ENCODE measurements at regions not wholly inside any gene's neighbourhood (a gene's known extent, or its start where the extent isn't known, plus 50 kb on each side); places are given as distances from the start of the nearest gene placed in this dataset.

GRCh38 chr6:4396044-4396443 lies 260.7 kb upstream of the ECI2 start:
- peak; percentile 19 for TF ChIP-seq CTCF (IDR thresholded peaks at IDR 0.05; ENCODE audit: insufficient read depth, low read depth, low read length, missing control alignments)
- no peak overlapping the region for H3K4me3 ChIP-seq (ENCODE audit: low read length)
- no peak for DNase-seq (ENCODE audit: low read depth)

- TF ChIP-seq CTCF (IDR thresholded peaks at IDR 0.05; ENCODE audit: insufficient read depth, low read depth, low read length, missing control alignments), result no peak
- H3K4me3 ChIP-seq (ENCODE audit: low read length), result no peak overlapping the region
- no peak for DNase-seq (ENCODE audit: low read depth)
Observed at GRCh38 chr6:4395386-4395785, 260.0 kb upstream of the ECI2 start.

GRCh38 chr6:4394786-4395185 lies 259.4 kb upstream of the ECI2 start:
- no peak overlapping the region for H3K4me3 ChIP-seq (ENCODE audit: low read length)
- DNase-seq (ENCODE audit: low read depth), result peak; percentile 39
- no peak for TF ChIP-seq CTCF (IDR thresholded peaks at IDR 0.05; ENCODE audit: insufficient read depth, low read depth, low read length, missing control alignments)

DNA sequence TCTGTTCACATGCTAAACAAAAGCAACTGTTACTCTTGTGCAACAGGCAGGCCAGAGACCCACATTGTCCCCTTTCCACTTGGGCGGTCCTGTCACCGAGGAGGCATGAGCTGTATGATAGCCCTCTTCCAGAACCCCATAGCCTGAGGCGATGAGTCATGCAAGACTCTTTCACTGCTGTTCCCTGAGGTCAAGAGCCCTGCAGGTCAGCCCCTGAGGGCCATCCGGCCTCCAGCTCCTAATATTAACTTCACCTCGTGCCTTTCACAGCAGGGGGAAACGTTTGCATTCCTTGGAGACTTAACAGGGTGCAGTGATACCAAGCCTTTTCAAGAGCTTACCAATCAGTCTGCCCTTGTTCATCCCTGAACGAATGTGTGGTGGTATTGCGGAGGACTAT lies 253.3 kb upstream of the ECI2 start:
- TF ChIP-seq CTCF (IDR thresholded peaks at IDR 0.05; ENCODE audit: insufficient read depth, low read depth, low read length, missing control alignments), result no peak
- no peak overlapping the region for H3K4me3 ChIP-seq (ENCODE audit: low read length)
- no peak for DNase-seq (ENCODE audit: low read depth)

DNA sequence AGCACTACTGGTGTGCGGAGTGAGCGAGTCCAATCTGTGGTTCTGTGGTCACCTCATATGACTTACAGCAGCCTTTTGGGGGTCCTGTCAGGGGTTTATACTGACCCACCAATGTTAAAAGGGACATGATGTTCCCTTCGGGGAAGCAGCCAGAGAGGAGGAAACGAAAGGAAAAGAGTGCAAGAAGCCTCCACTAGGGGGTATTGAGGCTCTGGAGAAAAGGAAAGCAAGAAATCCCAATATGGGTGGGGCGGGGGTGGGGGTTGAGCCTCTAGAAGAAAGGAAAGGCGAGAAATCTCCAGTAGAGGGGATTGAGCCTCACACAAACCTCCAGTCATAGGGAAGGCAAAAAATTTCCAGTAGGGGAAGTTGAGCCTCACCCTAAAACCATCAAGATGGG lies 249.3 kb upstream of the ECI2 start:
- no peak for TF ChIP-seq CTCF (IDR thresholded peaks at IDR 0.05; ENCODE audit: insufficient read depth, low read depth, low read length, missing control alignments)
- no peak for DNase-seq (ENCODE audit: low read depth)
- no peak overlapping the region for H3K4me3 ChIP-seq (ENCODE audit: low read length)

DNA sequence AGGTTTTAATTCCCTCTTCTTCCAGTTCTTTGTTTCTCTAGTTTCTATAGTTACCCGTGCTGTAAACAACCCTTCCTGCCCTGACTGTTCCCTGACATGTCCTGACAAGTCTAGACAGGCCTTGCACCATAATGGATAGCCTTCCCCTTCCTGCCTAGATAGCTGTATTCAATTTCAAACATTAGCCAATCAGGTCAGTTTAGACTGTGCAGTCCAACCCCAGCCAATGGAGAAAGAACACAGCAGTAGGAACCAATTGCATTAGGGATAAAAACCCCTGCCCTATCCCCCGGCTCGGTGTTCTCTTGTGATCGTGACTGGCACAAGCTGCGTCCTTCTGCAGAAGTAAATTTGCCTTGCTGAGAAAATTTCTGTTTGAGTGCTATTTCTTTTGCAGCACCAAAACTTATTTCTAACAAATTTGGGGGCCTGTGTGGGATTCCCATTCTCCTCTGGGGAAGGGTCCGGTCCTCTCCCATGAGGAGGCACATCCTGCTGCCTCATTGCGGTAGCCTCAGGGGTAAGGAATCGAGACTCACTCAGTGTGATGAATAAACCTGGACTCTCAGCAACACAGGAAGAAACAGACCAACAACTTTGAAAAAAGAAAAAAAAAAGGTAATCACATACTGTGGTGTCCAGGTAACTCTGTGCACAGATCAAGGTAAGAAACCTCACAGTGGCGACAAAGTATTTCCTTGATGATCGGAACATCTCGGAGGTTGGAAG lies 248.7 kb upstream of the ECI2 start:
- DNase-seq (ENCODE audit: low read depth), result peak; percentile 22
- H3K4me3 ChIP-seq (ENCODE audit: low read length), result no peak overlapping the region
- TF ChIP-seq CTCF (IDR thresholded peaks at IDR 0.05; ENCODE audit: insufficient read depth, low read depth, low read length, missing control alignments), result no peak

GRCh38 chr6:4382362-4382853 lies 247.0 kb upstream of the ECI2 start:
- TF ChIP-seq CTCF (IDR thresholded peaks at IDR 0.05; ENCODE audit: insufficient read depth, low read depth, low read length, missing control alignments), result no peak
- no peak for DNase-seq (ENCODE audit: low read depth)
- H3K4me3 ChIP-seq (ENCODE audit: low read length), result no peak overlapping the region

All from epithelial cell of esophagus (primary cell).